LoVo (cell line): ENCODE measurements at regions not wholly inside any gene's neighbourhood (a gene's known extent, or its start where the extent isn't known, plus 50 kb on each side); places are given as distances from the start of the nearest gene placed in this dataset.
"Not testable (repeated sequence)": the region's sequence is repeated elsewhere in the genome, so short reads cannot be mapped to it uniquely, and the experiment has no call there.

Experiments
- DNase-seq: peaks from one replicate; pipeline ENCODE4 v3.0.0-alpha.2; 2016; ENCODE audit warnings: low spot score

DNA sequence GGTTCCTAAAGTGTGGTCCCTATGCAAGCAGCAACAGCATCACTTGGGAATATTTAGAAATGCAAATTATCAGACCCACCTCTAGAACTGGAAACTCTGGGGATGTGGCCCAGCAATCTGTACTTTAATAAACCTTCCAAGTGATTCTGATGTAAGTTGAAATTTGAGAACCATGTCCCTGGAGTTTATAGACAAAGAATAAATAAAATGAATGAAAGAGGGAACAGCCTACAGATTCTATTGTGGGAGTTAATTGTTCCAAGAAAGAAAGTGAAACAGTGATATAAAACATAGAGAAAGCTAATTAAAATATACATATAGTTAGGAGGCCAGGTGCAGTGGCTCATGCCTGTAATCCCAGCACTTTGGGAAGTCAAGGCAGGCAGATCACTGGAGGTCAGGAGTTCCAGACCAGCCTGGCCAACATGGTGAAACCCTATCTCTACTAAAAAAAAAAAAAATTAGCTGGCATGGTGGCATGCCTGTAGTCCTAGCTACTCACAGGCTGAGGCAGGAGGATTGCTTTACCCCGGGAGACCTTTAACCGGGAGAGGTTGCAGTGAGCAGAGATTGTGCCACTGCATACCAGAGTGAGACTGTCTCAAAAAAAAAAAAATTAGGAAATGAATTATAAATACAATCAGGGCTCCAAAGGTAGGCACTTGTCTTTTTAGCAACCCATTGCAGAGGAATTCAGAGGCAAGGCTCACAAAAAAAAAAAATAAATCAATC, 507.5 kb downstream of the NAV3 start:
- DNase-seq, result no peak

DNA sequence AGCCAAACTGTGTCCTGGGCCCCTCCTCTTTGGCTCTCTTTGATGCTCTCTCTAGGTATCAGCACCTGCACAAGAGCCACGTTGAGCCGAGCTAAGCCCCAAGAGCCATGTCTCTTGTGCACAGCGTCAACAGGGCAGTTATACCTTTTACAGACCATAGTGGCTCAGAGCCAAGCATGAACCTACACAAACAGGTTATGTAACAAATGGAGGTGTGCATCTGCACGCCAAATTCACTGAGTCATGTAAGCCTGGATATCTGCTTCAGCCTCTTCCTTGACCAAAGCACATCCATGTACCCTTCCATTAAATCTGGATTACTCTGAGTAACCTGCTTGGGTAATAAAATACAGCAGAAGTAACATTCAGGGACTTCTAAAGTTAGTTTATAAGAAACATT, 509.7 kb downstream of the NAV3 start:
- DNase-seq, result no peak

DNA sequence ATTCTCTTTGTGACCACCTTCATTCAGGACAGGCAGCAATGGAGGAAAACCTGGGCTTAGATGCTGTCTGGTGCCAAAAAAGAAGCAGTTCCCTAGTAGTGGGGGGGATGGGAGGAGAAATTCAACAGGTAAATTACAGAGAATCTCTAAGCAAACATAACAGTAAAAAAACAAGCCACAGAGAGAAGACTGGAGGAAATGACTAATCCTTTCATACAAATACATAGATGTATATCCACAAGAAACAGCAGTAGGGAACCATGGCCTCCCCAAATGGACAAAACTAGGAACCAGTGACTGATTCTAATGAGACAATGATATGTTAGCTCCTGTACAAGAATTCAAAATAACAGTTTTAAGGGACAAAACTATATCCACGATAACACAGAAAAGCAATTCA, 513.0 kb downstream of the NAV3 start:
- DNase-seq, result no peak

DNA sequence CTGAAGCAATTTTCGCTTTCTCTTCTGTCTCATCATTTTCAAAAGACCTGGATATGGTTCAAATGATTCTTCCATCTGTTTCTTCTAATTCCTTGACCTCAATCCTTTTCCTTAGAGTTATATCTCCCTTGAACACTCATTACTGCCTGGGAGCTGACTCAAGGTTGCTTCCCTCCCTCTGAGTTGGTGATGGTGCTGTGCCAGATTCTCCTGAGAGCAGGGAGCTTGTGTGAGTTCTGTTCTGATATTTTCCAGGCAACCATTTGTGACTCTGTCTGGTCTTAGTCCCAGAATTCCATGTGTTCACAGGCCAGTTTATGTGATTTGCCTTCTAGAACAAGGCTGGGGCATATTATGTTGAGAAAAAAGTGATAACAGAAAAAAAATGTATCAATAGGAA, 505.1 kb upstream of the SYT1 start:
- DNase-seq, result no peak

DNA sequence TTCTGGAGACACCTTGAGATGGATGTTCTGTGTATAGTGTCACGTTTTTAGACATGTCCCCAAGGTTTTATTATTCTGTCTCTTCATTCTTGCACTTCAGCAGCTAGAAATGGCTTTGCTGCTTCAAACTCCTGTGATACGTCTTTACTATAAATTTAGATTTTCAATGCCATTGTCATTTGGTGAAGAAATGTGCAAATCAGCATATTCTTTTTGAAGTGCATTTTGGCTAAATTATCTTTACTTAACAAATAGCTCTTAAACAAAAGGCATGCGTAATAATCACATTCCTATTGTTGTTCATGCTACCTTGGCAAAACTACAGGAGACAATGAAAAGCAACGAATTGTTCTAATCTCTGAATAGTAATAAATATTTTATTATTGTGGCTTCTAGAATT, 502.9 kb upstream of the SYT1 start:
- DNase-seq, result no peak

DNA sequence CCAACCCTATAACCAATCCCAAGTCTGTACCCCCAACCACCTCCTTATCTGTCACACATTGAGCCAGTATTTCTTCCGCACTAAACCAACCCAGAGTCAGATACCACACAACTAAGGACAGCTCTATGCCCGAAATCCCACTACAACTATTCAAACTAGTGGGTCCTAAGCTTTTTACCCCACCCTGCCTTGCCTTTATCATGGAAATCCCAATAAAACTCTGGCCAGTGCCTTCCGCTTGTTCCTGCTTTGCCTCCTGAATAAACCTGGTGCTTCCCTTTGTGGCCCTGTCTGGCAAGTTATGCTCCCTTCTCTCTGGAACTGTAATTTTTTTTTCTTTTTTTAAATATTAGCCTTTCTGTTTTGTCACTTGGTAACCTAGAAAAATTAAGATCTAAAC, 493.3 kb upstream of the SYT1 start:
- no peak for DNase-seq

DNA sequence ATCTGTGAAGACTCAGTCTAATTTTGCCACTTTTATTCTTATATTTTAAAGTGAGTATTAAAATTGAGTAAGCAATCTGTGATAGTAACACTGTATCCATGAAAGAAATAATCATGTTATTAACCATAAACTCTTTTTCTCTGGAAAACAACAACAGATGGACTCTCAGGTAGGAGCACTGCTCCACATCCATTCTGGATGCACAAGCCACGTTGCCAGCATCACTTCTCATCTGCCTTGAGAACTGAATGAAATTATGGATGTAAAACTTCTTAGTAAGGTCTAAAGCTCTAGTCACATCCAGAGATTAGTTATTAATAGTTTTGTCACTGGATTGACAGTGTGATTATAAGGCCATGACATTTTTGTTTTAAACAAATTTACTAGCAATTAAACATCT, 489.1 kb upstream of the SYT1 start:
- DNase-seq, result no peak

DNA sequence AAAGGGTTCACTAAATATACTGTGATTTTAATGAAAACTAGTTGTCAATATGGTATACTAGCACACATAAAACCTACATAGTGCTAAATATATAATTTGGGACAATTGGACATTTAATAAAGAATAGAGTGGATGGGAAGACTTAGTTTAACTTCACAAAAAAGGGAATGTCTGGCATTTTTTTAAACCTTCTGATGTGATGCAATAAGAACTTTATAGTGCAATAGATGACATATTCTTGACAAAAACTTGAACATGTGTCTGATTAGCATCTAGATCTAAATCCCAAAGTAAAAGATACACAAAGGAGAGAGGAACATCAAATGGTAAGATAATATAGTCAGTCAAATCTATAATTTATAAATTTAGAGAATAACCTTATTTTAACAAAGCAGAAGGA, 488.3 kb upstream of the SYT1 start:
- no peak for DNase-seq

DNA sequence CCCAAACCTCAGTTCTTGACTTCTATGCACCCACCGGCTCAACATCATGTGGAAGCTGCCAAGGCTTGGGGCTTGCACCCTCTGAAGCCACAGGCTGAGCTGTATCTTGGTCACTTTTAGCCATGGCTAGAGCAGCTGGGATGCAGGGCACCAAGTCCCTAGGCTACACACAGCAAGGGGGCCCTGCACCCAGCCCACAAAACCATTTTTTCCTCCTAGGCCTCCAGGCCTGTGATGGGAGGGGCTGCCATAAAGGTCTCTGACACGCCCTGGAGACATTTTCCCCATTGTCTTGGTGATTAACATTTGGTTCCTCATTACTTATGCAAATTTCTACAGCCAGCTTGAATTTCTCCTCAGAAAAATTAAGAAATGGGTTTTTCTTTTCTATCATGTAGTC, 485.5 kb upstream of the SYT1 start:
- not testable (repeated sequence) for DNase-seq

DNA sequence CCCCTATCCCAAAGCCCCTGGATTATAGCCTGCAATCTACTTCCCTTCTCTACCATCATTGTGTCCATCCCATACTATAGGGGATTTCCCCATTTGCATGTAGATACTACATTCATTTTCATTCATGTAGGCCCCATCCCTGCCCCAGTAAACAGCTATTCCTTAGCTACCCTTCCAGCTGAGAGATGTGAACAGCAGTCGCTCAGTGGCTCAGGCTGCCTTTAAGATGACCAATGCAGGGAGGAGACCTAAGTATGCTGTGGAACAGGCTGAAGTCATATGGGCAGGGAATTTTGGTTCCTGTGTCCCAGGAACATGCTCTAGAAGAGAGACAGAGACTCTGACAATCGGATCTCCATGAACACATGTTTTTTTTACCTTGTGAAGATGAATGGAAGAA, 481.2 kb upstream of the SYT1 start:
- DNase-seq, result no peak

DNA sequence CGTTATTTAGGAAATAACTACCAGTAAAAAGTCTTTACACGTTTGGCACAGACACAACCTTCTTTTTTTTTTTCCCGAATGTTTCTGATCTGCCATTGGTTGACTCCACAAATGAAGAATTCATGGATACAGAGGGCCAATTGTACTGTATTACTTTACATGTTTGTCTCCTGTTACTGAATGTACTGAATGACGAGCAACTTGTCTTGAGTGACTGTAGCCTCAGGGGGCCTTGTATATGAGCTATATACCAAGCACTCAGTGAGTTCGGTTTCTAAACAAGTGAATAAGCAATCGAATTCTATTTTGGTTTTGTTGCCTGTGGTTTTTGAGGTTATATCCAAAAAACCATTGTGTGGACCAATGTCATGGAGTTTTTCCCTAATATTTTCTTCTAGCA, 480.0 kb upstream of the SYT1 start:
- DNase-seq, result no peak

DNA sequence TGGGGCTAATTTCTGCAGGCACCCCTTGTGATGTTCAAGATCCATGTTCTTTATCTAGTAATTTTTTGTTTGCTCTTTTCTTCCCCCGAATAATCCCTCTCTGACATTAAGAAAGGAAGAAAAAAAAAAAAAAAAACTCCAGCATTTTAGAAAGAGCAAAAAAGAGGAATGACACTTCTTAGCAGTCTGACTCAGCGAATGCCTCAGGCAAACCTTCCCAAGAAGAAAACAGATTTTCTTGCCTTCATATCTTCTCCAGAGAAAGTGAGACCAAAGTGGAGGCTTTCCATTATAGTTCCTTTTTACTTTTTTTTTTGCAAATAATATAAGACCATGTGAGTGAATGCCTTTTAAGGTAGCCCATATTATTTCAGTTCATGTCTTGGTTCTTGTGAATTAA, 479.0 kb upstream of the SYT1 start:
- no peak for DNase-seq

DNA sequence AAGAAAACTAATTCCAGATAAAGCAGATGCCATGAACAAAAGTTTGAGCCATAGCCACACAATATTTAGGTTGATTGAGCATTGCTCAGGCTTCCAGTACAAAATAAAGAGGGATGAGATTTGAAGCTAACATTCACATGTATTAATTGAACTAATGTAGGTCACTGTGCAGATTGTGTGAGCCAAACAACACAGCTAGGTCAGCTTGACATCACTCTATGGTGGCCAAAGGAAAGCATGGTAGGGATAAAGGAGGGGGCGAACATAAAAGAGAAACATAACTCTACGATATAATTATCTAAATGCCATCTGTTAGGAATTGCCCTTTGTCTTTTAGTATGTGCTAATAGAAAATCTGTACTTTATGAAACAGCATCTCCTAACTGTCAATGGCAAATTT, 477.7 kb upstream of the SYT1 start:
- no peak for DNase-seq

DNA sequence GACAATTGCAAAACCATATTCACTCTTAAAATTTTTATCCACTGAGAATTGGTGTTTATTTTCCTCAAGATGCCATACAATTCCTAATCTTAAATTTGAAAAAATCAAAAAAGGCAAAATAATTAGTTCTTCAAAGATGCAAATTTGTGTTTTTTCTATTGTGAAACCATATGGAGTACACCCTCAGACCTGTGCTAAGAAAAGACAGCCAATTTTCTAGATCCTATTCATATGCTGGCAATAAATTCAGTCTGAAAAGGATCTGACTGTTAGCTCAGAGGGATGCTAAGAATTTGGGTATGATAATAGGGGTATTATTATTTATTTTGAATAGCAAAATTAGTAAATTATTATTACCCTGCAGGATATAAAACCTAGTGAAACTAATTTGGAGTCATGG, 476.9 kb upstream of the SYT1 start:
- DNase-seq, result no peak

DNA sequence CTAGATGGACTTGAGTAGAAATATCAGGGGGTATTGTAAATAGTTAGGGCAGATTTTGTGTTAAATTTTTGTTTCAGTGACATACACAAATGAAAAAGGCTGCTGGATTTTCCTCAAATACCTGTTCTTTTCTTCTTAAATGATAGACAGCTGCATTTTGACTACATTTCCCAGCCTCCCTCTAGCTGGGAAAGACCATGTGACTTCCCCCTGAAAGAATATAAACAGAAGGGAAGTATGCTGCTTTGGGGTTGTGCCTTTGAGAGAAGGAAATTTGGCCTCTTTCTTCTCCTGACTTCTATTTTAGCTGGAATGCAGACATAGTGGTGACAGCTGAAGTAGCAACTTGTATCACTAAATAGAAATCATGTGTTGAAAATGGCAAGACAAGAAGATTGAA, 476.1 kb upstream of the SYT1 start:
- no peak for DNase-seq

DNA sequence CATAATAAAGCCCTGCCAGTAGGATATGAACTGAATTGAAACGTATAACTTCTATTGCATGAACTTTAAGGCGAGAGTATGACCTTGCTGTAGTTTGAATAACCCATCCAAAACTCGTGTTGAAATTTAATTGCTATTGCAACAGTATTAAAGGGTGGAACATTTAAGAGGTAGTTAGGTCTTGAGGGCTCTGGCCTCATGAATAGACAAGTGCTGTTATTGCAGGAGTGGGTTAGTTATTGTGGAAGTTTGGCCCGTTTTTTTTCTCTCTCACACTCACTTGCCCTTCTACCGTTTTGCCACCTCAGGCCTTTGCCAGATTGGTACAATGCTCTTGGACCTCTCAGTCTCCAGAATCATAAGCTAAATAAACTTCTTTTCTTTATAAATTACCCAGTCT, 473.7 kb upstream of the SYT1 start:
- no peak for DNase-seq

DNA sequence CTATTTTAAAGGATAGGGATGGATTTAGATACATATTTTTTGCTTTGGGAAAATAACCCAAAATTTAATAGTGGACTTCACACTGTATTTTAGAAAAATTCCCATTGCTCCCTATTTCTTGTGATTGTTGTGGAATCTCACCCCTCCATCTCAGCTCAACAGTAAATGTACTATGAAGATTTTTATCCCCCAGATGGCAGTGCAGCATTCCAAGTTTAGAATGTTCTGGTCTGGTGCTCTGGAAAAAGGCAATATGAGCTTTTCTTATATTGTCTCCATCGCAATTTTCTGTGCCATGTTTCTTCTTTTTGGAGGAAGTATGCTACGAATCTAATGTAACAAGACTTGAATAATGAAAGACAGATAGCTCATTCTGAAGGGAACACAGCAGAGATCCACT, 471.7 kb upstream of the SYT1 start:
- DNase-seq, result no peak

DNA sequence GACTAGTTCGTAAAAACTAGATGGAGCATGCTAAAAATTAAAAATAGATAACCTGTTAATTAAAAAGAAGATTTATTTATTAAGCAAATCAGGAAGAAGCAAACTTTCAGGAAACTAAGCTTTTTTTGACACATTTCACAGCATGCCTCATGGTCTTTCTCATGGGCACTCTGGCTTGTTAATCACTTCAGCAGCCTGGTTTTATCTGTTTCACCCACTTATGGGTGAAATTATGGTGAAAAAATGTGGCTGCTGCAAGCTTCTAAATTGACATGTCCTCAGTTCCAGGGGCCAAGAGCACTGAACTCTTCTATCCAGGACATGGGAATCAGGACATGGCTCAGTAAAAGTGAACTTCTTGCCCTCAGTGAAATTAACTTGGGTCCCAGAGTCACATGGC, 468.6 kb upstream of the SYT1 start:
- no peak for DNase-seq

DNA sequence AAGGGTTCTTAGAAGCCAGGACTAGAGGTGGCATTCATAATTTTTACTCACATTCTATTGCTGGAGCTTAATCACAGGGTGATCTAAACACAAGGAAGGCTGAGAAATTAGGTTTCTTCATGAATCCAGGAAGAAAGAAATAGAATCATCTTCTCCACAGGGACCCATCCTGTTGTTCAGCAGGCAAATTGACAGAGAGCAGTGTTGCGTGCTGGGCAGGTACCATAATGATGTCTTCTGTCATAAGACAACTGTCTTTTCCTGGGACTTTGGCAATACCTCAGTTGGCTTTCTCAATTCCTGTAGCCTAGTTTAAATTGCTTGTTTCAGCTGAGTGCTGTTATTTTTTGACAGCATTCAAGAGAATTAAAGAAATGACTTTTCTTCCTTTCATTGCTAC, 468.0 kb upstream of the SYT1 start:
- DNase-seq, result no peak

DNA sequence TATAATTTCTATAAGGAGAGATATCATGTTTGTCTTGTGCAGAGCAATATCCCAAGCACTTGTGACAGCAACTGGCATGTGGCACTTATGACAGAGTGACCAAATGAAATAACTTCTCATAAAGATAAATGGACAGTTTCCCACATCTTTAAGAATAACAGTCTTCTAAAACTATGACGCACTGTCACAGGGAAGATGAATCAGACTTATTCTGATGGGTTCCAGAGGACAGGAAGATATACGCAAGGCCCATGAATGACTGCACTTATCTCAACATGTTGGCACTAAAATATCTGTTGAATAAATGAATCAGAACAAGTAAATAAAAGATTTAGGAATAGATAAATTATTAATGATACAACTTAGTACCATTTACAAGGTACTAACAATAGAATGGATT, 465.8 kb upstream of the SYT1 start:
- no peak for DNase-seq

DNA sequence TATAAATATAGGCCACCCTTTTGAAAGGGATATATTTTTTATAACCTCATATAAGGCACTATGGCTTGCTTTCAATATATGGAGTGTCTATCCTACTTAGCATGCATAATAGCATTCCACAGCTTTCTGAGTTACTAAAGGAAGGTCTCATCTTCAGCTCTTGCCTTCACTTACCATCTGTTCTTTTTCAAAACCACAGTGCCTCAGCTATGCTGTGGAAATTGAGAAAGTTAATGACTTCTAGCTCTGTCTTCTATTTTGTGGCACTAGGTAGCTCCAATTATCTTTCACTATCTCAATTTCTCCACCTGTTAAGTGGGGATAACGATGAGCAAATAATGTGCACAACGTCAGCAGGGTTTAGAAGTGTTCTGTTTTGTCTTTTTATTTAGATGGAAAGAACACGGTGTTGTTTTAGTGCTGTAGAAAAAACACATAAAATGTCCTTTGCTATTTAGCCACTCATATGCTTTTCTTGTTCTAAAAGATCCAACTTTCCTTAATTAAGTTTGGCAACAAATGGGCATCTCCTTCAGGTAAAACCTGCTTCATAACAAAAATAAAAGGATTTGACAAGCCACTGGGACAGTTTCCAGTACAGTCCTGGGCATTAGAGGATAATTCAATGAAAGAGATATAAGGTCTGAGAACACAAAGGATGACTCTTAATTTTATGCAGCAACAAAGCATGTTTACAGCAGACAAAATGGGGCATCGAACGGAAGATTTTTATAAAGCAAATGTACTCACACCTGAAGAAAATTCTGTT, 462.0 kb upstream of the SYT1 start:
- DNase-seq, result no peak

DNA sequence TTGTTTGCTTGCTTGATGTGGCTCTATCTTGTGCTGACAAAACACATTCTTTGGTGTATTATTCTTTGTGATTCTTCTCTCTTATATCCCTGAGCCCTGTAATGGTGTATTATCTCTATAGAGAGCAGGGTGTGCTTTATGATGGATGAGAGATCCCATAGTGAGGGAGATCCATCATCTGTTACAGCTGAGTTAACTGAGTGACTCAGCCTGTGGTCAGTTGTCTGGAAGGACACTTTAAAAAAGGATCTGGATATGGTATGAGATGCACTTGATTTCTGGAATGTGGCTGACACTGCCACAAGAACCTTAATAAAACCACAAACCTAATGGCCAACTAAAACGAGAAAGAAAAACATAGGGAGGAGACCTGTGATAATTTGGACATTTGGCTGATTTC, 461.4 kb upstream of the SYT1 start:
- no peak for DNase-seq

DNA sequence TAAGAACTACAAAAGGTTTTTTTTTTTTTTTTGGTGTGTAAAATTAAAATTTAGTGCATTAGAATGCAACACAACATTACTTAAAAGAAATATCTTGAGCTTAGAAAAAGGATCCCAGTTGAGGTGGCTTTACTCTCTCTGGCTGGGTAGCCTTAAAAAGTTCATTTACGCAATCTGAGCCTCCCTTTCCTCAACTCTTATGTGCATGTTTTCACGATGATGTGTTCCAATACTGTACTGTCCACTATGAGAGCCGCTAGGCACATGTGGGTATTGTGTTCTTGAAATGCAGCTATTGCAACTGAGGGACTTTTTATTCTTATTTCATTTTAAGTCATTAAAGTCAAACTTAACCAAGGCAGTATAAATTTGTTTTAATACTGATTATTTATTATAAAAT, 460.9 kb upstream of the SYT1 start:
- DNase-seq, result no peak

DNA sequence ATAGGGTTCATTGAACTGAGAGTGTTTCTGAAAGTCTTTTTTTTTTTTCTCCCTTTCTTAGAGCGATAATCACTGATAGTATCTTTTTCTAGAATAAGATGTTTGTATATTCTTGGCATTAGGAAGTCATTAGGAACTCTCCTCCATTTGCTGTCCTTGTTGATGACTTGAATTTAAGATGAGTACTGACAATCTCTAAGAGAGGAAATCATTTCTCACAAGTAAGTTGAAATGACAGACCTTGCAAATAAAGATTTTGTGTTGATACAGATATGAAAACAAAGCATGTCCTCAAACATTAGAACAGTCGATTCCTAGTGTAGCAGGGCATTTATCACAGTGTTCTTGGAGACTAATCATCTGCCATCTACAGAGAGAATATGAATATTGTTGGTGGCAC, 458.4 kb upstream of the SYT1 start:
- no peak for DNase-seq
